ENCODE measurements at regions not wholly inside any gene's neighbourhood (a gene's known extent, or its start where the extent isn't known, plus 50 kb on each side); places are given as distances from the start of the nearest gene placed in this dataset.

DNA sequence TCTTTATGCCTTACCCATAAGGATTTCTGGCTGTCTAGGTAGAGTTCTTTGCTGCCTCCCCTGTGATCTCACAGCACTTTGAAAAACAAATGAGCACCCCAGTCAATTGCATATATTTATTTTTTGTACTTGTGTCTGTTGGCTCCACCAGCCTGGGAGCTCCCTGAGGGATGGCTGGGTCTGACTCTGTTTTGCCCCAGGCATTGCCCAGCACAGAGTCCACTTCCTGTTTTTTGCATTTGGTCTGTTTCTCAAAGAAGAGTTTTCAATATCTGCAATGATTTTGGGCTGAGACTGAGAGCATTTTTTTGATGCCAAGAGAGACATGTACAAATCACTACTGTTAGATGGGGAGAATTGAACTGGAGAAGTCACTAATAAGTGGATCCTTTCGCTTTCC lies 125.0 kb downstream of the FOXD2 start (continued):
- TF ChIP-seq, protein P1, sequence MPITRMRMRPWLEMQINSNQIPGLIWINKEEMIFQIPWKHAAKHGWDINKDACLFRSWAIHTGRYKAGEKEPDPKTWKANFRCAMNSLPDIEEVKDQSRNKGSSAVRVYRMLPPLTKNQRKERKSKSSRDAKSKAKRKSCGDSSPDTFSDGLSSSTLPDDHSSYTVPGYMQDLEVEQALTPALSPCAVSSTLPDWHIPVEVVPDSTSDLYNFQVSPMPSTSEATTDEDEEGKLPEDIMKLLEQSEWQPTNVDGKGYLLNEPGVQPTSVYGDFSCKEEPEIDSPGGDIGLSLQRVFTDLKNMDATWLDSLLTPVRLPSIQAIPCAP (CRISPR knock-in tag; IDR thresholded peaks at IDR 0.05), result no peak

DNA sequence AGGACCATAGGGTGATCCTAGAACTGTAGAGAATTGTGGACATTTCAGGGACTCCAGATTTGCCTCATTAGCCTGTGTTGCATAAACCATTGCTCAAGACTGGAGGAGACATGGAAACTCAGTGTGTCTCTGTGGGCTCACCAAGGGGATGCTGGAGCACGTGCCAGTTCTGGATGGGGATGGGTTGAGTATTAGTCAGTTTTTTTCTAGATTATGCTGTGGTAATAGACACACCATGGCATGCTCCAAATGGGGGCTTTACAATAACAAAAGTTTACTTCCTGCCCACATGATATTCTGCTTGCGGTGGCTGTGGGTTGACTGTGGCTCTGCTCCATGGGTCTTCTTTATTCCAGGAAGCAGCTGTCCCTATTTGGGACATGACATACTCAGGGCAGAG lies 125.4 kb downstream of the FOXD2 start:
- no peak for ATAC-seq
- TF ChIP-seq, protein P2, sequence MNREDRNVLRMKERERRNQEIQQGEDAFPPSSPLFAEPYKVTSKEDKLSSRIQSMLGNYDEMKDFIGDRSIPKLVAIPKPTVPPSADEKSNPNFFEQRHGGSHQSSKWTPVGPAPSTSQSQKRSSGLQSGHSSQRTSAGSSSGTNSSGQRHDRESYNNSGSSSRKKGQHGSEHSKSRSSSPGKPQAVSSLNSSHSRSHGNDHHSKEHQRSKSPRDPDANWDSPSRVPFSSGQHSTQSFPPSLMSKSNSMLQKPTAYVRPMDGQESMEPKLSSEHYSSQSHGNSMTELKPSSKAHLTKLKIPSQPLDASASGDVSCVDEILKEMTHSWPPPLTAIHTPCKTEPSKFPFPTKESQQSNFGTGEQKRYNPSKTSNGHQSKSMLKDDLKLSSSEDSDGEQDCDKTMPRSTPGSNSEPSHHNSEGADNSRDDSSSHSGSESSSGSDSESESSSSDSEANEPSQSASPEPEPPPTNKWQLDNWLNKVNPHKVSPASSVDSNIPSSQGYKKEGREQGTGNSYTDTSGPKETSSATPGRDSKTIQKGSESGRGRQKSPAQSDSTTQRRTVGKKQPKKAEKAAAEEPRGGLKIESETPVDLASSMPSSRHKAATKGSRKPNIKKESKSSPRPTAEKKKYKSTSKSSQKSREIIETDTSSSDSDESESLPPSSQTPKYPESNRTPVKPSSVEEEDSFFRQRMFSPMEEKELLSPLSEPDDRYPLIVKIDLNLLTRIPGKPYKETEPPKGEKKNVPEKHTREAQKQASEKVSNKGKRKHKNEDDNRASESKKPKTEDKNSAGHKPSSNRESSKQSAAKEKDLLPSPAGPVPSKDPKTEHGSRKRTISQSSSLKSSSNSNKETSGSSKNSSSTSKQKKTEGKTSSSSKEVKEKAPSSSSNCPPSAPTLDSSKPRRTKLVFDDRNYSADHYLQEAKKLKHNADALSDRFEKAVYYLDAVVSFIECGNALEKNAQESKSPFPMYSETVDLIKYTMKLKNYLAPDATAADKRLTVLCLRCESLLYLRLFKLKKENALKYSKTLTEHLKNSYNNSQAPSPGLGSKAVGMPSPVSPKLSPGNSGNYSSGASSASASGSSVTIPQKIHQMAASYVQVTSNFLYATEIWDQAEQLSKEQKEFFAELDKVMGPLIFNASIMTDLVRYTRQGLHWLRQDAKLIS (CRISPR knock-in tag; IDR thresholded peaks at IDR 0.05; ENCODE audit: borderline replicate concordance), result no peak
- TF ChIP-seq ZNF232 (CRISPR knock-in tag; IDR thresholded peaks at IDR 0.05) (no peak), NR3C1 (CRISPR knock-in tag; conservative IDR thresholded peaks at IDR 0.05; ENCODE audit: low read depth) (no peak), TEAD1 (CRISPR knock-in tag; IDR thresholded peaks at IDR 0.05) (no peak), GRHL2 (CRISPR knock-in tag; IDR thresholded peaks at IDR 0.05; ENCODE audit: insufficient replicate concordance, severe bottlenecking) (no peak), NFYB (CRISPR knock-in tag; conservative IDR thresholded peaks at IDR 0.05; ENCODE audit: low read depth) (no peak), SMAD4 (CRISPR knock-in tag; IDR thresholded peaks at IDR 0.05) (no peak), FOXK1 (CRISPR knock-in tag; IDR thresholded peaks at IDR 0.05) (no peak)
- TF ChIP-seq, protein P3, sequence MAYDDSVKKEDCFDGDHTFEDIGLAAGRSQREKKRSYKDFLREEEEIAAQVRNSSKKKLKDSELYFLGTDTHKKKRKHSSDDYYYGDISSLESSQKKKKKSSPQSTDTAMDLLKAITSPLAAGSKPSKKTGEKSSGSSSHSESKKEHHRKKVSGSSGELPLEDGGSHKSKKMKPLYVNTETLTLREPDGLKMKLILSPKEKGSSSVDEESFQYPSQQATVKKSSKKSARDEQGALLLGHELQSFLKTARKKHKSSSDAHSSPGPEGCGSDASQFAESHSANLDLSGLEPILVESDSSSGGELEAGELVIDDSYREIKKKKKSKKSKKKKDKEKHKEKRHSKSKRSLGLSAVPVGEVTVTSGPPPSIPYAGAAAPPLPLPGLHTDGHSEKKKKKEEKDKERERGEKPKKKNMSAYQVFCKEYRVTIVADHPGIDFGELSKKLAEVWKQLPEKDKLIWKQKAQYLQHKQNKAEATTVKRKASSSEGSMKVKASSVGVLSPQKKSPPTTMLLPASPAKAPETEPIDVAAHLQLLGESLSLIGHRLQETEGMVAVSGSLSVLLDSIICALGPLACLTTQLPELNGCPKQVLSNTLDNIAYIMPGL (CRISPR knock-in tag; IDR thresholded peaks at IDR 0.05), result no peak
- TF ChIP-seq, protein P1 (CRISPR knock-in tag; IDR thresholded peaks at IDR 0.05), result no peak
- TF ChIP-seq, protein P4, sequence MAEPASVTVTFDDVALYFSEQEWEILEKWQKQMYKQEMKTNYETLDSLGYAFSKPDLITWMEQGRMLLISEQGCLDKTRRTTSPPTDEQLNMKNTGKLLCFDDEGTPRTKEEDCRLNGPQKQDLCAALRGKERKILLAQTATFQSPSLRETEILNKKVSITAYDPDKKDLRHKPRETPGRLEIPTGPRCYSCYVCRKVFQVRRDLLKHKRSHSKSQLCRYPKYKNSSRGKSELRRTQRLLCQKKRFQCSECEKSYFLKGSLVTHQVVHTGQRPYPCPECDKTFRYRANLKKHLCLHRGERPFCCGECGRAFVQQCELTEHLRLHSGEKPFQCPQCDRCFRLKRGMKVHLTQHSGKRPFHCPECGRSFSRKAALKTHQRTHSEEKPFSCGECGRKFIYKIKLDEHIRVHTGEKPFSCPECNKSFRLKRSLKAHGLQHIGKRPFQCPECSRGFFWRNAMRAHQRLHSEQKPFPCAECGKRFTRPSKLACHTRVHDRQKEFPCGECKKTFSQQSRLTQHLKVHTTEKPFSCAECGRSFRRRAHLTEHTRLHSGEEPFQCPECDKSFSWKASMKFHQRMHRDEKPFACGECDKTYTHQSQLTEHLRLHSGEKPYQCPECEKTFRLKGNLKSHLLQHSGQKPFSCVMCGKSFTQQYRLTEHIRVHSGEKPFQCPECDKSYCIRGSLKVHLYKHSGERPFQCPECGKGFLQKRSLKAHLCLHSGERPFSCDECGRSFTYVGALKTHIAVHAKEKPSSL (CRISPR knock-in tag; conservative IDR thresholded peaks at IDR 0.05), result no peak
- Mint-ChIP-seq H3K9me3 (no peaks in the 10 kb centered on the region), H3K27ac (no peak overlapping the region), H3K4me3 (no peak overlapping the region), H3K27me3 (ENCODE audit: low read depth) (peaks cover 52% of the 10 kb centered on the region), H3K4me1 (peaks cover 48% of the 10 kb centered on the region), H3K36me3 (no peaks in the 10 kb centered on the region)
- DNase-seq (ENCODE audit: low spot score), result no peak
- ChIA-PET POLR2A (no interaction called here), CTCF (interaction anchor here (1.0 to 1.4 kb wide), 3 partner anchors 10 to 56 kb away, joined by 3 to 6 read pairs (median 4); no protein-coding TSS in a partner anchor)

DNA sequence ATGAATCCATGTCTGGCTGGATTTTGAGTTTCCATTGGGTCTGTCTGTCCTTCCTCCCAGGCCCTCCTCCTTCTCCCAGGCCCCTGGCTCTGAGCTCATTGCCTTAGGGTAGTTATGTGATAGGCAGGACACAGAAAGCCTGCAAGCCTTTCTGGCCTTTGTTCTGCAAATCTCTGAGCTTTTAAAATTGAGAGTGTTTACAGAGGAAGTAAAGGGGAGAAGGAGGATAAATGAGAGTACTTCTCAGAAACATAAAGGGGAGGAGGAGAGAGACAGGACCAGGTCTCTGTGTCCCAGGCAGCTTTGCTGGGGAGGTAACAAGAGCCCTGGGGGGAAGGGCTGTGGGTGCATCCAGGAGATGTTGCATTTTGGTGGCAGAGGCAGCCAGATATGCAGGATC lies 126.7 kb downstream of the FOXD2 start:
- POLR2A ChIA-PET, result interaction anchor here (0.7 kb wide), 1 partner anchor 371 kb away, joined by 3 read pairs; no protein-coding TSS in a partner anchor
- Mint-ChIP-seq H3K9me3 (no peaks in the 10 kb centered on the region), H3K27me3 (ENCODE audit: low read depth) (peaks cover 52% of the 10 kb centered on the region), H3K4me1 (peaks cover 55% of the 10 kb centered on the region), H3K27ac (peak overlapping the region; percentile 51), H3K4me3 (0 out of 2 replicates have a peak overlapping the region, but pooled peaks have one; percentile 0), H3K36me3 (no peaks in the 10 kb centered on the region)
- CTCF ChIA-PET, result interaction anchor here (1.0 to 2.1 kb wide), 9 partner anchors 16 to 161 kb away, joined by 3 to 7 read pairs (median 5); partner anchors contain the start of gene FOXD2
- DNase-seq (ENCODE audit: low spot score) (peak; percentile 22), ATAC-seq (peak; percentile 89)
- TF ChIP-seq, protein P5, sequence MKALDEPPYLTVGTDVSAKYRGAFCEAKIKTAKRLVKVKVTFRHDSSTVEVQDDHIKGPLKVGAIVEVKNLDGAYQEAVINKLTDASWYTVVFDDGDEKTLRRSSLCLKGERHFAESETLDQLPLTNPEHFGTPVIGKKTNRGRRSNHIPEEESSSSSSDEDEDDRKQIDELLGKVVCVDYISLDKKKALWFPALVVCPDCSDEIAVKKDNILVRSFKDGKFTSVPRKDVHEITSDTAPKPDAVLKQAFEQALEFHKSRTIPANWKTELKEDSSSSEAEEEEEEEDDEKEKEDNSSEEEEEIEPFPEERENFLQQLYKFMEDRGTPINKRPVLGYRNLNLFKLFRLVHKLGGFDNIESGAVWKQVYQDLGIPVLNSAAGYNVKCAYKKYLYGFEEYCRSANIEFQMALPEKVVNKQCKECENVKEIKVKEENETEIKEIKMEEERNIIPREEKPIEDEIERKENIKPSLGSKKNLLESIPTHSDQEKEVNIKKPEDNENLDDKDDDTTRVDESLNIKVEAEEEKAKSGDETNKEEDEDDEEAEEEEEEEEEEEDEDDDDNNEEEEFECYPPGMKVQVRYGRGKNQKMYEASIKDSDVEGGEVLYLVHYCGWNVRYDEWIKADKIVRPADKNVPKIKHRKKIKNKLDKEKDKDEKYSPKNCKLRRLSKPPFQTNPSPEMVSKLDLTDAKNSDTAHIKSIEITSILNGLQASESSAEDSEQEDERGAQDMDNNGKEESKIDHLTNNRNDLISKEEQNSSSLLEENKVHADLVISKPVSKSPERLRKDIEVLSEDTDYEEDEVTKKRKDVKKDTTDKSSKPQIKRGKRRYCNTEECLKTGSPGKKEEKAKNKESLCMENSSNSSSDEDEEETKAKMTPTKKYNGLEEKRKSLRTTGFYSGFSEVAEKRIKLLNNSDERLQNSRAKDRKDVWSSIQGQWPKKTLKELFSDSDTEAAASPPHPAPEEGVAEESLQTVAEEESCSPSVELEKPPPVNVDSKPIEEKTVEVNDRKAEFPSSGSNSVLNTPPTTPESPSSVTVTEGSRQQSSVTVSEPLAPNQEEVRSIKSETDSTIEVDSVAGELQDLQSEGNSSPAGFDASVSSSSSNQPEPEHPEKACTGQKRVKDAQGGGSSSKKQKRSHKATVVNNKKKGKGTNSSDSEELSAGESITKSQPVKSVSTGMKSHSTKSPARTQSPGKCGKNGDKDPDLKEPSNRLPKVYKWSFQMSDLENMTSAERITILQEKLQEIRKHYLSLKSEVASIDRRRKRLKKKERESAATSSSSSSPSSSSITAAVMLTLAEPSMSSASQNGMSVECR (CRISPR knock-in tag; IDR thresholded peaks at IDR 0.05; ENCODE audit: borderline replicate concordance), result no peak
- TF ChIP-seq SMAD4 (CRISPR knock-in tag; IDR thresholded peaks at IDR 0.05) (no peak), NFATC4 (CRISPR knock-in tag; IDR thresholded peaks at IDR 0.05) (no peak)
- TF ChIP-seq, protein P6, sequence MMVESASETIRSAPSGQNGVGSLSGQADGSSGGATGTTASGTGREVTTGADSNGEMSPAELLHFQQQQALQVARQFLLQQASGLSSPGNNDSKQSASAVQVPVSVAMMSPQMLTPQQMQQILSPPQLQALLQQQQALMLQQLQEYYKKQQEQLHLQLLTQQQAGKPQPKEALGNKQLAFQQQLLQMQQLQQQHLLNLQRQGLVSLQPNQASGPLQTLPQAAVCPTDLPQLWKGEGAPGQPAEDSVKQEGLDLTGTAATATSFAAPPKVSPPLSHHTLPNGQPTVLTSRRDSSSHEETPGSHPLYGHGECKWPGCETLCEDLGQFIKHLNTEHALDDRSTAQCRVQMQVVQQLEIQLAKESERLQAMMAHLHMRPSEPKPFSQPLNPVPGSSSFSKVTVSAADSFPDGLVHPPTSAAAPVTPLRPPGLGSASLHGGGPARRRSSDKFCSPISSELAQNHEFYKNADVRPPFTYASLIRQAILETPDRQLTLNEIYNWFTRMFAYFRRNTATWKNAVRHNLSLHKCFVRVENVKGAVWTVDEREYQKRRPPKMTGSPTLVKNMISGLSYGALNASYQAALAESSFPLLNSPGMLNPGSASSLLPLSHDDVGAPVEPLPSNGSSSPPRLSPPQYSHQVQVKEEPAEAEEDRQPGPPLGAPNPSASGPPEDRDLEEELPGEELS (CRISPR knock-in tag; IDR thresholded peaks at IDR 0.05), result 0 out of 2 replicates have a peak, but pooled peaks have one; percentile 48

All from WTC11 (cell line).